Choroid plexus epithelial cell (primary cell): ENCODE measurements at regions not wholly inside any gene's neighbourhood (a gene's known extent, or its start where the extent isn't known, plus 50 kb on each side); places are given as distances from the start of the nearest gene placed in this dataset.
"Not testable (repeated sequence)": the region's sequence is repeated elsewhere in the genome, so short reads cannot be mapped to it uniquely, and the experiment has no call there.

ENCODE experiments used
- DNase-seq: peaks from one replicate; pipeline ENCODE4 v3.0.0-alpha.2; 2010; ENCODE audit warnings: low read depth
- H3K4me3 ChIP-seq: 2 replicates; pipeline ENCODE4 v1.5.1; 2011; ENCODE audit warnings: low read depth, mild to moderate bottlenecking, control low read depth, low read length, moderate library complexity
- TF ChIP-seq, protein P1 (sequence below): conservative IDR thresholded peaks from 2 replicates; pipeline ENCODE4 v1.5.1; 2011; ENCODE audit warnings: low read depth, mild to moderate bottlenecking, control low read depth, inconsistent platforms, low read length, moderate library complexity

DNA sequence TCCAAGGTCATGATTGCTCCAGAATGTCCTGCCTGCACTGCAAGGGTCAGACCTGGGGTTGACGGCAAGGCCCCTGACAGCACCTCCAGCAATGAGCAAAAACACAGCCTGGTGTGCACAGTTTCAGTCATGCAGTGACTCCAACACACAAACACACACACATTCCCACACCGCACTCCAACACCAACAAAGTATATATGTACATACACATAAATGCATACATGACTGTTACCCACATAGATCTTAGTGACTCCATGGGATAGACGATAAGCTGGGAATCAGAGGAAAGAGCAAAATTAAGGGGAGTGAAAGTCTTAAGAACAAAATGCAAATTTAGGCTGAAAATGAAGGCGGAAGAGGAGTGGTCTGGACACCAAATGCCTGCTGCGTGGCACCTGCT, 112.7 kb upstream of the TEKT4 start:
- DNase-seq, result no peak
- TF ChIP-seq, protein P1, sequence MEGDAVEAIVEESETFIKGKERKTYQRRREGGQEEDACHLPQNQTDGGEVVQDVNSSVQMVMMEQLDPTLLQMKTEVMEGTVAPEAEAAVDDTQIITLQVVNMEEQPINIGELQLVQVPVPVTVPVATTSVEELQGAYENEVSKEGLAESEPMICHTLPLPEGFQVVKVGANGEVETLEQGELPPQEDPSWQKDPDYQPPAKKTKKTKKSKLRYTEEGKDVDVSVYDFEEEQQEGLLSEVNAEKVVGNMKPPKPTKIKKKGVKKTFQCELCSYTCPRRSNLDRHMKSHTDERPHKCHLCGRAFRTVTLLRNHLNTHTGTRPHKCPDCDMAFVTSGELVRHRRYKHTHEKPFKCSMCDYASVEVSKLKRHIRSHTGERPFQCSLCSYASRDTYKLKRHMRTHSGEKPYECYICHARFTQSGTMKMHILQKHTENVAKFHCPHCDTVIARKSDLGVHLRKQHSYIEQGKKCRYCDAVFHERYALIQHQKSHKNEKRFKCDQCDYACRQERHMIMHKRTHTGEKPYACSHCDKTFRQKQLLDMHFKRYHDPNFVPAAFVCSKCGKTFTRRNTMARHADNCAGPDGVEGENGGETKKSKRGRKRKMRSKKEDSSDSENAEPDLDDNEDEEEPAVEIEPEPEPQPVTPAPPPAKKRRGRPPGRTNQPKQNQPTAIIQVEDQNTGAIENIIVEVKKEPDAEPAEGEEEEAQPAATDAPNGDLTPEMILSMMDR, result no peak
- H3K4me3 ChIP-seq, result no peak overlapping the region

DNA sequence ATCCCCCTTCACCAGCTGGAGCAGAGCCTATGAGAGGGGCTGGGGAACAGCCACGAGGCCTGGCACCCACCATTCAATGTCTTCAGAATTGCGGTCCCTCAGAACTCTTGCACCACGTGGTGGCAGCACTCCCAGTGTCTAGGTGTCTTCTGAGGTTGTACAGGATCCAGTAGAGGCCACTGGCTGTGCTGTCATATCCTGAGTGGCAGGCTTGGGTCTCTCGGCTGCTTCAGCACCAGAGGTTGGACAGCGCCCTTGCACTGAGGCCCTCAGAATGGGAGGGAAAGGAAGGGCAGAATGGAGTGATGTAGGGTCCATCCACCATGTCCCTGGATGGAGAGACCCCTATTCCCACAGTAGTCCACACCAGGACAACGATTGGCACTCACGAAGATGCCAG, 112.0 kb upstream of the TEKT4 start:
- TF ChIP-seq, protein P1, result no peak
- H3K4me3 ChIP-seq, result no peak overlapping the region
- no peak for DNase-seq

DNA sequence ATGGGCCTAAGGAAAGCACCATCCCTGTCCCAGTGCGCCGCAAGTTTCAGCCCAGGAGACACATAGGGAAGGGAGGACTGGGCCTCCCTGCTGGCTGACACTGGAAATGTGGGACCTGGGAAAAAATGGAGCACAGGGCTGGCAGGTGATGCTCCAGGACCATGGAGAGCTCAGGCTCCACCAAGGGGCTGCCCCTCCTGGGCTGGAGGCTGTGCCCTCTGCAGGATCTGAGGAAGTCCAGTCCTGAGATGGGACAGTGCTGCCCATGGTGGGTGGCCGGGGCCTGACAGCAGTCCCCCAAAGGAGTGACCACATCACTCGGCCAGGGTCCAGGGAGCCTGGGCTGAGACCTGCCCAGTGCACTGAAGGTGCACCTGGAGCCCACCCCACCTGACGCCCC, 108.6 kb upstream of the TEKT4 start:
- TF ChIP-seq, protein P1, result no peak
- DNase-seq, result no peak
- no peak overlapping the region for H3K4me3 ChIP-seq

DNA sequence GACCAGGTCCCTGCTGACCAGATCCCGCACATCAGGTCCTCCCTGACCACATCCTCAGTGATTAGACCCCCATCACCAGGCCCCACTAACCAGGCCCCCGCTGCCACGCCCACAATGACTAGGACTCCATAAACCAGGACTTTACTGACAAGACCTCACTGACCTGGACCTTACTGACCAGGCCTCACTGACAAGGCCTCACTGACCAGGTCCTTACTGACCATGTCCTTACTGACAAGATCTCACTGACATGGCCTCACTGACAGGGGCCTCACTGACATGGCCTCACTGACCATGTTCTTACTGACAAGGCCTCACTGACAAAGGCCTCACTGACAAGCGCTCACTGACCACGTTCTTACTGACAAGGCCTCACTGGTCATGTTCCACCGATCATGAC, 107.9 kb upstream of the TEKT4 start:
- TF ChIP-seq, protein P1, result no peak
- H3K4me3 ChIP-seq, result no peak overlapping the region
- no peak for DNase-seq

DNA sequence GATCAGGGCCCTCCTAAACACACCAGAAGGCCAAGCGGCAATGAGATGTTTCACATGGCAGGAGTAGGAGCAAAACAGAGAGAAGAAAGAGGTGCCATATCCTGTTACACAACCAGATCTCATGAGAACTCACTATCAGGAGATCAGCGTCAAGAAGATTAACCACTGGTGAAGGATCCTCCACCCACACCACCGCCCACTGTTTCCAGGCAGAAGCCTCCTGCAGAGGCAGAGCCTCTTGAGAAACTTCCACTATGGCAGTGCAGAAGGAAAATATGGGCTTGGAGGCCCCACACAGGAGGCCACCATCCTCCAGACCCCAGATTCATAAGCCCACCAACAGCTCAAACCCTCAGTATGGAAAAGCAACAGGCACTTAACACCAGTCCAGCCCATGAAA, 106.9 kb upstream of the TEKT4 start:
- H3K4me3 ChIP-seq, DNase-seq: not testable (repeated sequence)

DNA sequence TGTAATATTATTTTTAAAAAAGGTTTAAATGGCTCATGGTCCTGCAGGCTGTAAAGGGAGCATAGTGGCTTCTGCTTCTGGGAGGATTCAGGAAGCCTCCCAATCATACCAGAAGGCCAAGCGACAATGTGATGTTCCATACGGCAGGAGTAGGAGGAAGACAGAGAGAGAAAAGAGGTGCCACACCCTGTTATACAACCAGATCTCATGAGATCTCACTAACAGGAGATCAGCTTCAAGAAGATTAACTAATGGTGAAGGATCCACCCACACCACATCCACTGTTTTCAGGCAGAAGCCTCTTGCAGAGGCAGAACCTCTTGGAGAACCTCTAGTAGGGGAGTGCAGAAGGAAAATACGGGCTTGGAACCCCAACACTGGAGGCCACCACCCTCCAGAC, 103.9 kb upstream of the TEKT4 start:
- H3K4me3 ChIP-seq, result no peak overlapping the region
- TF ChIP-seq, protein P1, result no peak
- no peak for DNase-seq

DNA sequence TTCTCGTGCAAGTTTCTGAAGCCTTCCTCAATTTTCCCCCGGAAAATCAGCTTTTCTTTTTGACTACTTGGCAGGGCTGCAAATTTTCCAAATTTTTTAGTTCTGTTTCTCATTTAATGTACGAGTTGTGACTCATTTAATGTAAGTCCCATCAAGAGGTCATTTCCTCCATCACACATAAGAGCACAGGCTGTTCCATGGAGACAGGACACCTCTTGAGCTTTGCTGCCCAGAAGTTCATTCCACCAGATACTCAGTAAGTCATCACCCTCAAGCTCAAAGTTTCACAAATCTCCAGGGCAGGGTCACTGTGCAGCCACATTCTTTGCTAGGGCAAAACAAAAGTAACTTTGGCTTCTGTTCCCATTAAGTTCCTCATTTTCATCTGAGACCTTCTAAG, 101.5 kb upstream of the TEKT4 start:
- TF ChIP-seq, protein P1, result no peak
- no peak overlapping the region for H3K4me3 ChIP-seq
- DNase-seq, result no peak

DNA sequence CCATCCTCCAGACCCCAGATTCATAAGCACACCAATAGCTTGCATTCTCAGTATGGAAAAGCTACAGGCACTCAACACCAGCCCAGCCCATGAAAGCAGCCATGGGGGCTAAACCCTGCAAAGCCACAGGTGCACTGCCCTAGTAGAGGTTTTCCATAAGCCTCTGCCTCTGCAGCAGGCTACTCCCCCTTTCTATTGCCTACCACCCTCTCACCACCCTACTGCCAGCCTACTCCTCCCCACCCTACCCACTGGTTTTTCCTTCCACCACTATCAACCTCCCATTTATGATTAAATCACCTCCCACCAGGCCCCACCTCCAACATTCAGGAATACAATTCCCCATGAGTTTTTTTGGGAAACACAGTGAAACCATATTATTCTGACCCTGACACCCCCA, 96.4 kb upstream of the TEKT4 start:
- no peak for DNase-seq
- TF ChIP-seq, protein P1, result no peak
- H3K4me3 ChIP-seq, result no peak overlapping the region
